ENCODE measurements at regions not wholly inside any gene's neighbourhood (a gene's known extent, or its start where the extent isn't known, plus 50 kb on each side); places are given as distances from the start of the nearest gene placed in this dataset.

GRCh38 chr2:234712421-234712935 lies 215.6 kb upstream of the ARL4C start:
- ChIA-PET CTCF (no interaction called here), POLR2A (no interaction called here)
- TF ChIP-seq GLI4 (tag by site-specific recombination; IDR thresholded peaks at IDR 0.05) (no peak), ZNF639 (tag by site-specific recombination; IDR thresholded peaks at IDR 0.05) (no peak), ZNF433 (tag by site-specific recombination; IDR thresholded peaks at IDR 0.05; ENCODE audit: low read depth) (no peak)
- Histone ChIP-seq H3K27ac (ENCODE audit: extremely low read depth, low read depth, low read length) (no peak overlapping the region), H3K4me1 (ENCODE audit: control insufficient read depth, insufficient read depth, low read length) (no peaks in the 10 kb centered on the region), H3K4me3 (ENCODE audit: low read depth, low read length) (no peak overlapping the region), H3K9me3 (ENCODE audit: control insufficient read depth, insufficient read depth, low read depth, low read length) (no peaks in the 10 kb centered on the region), H3K36me3 (ENCODE audit: control insufficient read depth in 2 of 2, insufficient read depth in 1 of 2, low read length in 2 of 2) (no peaks in the 10 kb centered on the region)

GRCh38 chr2:234711308-234711707 lies 214.4 kb upstream of the ARL4C start:
- POLR2A ChIA-PET, result no interaction called here
- Histone ChIP-seq H3K4me1 (ENCODE audit: control insufficient read depth, insufficient read depth, low read length) (no peaks in the 10 kb centered on the region), H3K9me3 (ENCODE audit: control insufficient read depth, insufficient read depth, low read depth, low read length) (no peaks in the 10 kb centered on the region), H3K36me3 (ENCODE audit: control insufficient read depth in 2 of 2, insufficient read depth in 1 of 2, low read length in 2 of 2) (no peaks in the 10 kb centered on the region), H3K4me3 (ENCODE audit: low read depth, low read length) (no peak overlapping the region), H3K27ac (ENCODE audit: extremely low read depth, low read depth, low read length) (no peak overlapping the region)
- CTCF ChIA-PET, result no interaction called here
- TF ChIP-seq ZNF518A (tag by site-specific recombination; conservative IDR thresholded peaks at IDR 0.05; ENCODE audit: low read depth) (no peak), ZNF48 (tag by site-specific recombination; IDR thresholded peaks at IDR 0.05) (no peak), ZNF311 (tag by site-specific recombination; IDR thresholded peaks at IDR 0.05; ENCODE audit: borderline replicate concordance) (no peak), ZNF155 (tag by site-specific recombination; IDR thresholded peaks at IDR 0.05) (no peak), IKZF3 (tag by site-specific recombination; IDR thresholded peaks at IDR 0.05) (no peak), PRDM1 (tag by site-specific recombination; IDR thresholded peaks at IDR 0.05) (no peak), ZNF670 (tag by site-specific recombination; IDR thresholded peaks at IDR 0.05; ENCODE audit: low read depth) (no peak), ZFP41 (tag by site-specific recombination; IDR thresholded peaks at IDR 0.05; ENCODE audit: borderline replicate concordance) (no peak), KLF10 (tag by site-specific recombination; IDR thresholded peaks at IDR 0.05) (no peak), ZNF16 (tag by site-specific recombination; IDR thresholded peaks at IDR 0.05; ENCODE audit: low read depth) (no peak), ZNF175 (tag by site-specific recombination; IDR thresholded peaks at IDR 0.05) (no peak)

GRCh38 chr2:234710587-234710986 lies 213.7 kb upstream of the ARL4C start:
- TF ChIP-seq ZNF621 (tag by site-specific recombination; IDR thresholded peaks at IDR 0.05) (no peak), ZNF223 (tag by site-specific recombination; IDR thresholded peaks at IDR 0.05) (no peak), MEIS1 (CRISPR knock-in tag; IDR thresholded peaks at IDR 0.05; ENCODE audit: borderline replicate concordance) (no peak), KLF7 (tag by site-specific recombination; IDR thresholded peaks at IDR 0.05; ENCODE audit: borderline replicate concordance) (no peak), ZNF266 (tag by site-specific recombination; IDR thresholded peaks at IDR 0.05; ENCODE audit: low read depth) (no peak), ZIC2 (tag by site-specific recombination; IDR thresholded peaks at IDR 0.05) (no peak), ZNF580 (tag by site-specific recombination; IDR thresholded peaks at IDR 0.05) (no peak), ZNF416 (tag by site-specific recombination; IDR thresholded peaks at IDR 0.05) (no peak)
- Histone ChIP-seq H3K36me3 (ENCODE audit: control insufficient read depth in 2 of 2, insufficient read depth in 1 of 2, low read length in 2 of 2) (no peaks in the 10 kb centered on the region), H3K27ac (ENCODE audit: extremely low read depth, low read depth, low read length) (no peak overlapping the region), H3K4me3 (ENCODE audit: low read depth, low read length) (no peak overlapping the region), H3K9me3 (ENCODE audit: control insufficient read depth, insufficient read depth, low read depth, low read length) (no peaks in the 10 kb centered on the region), H3K4me1 (ENCODE audit: control insufficient read depth, insufficient read depth, low read length) (no peaks in the 10 kb centered on the region)
- ChIA-PET CTCF (interaction anchor here (0.7 kb wide), 1 partner anchor 628 kb away, joined by 3 read pairs; no protein-coding TSS in a partner anchor), POLR2A (no interaction called here)

Data from HEK293 (cell line).